Activated CD4-positive, alpha-beta T cell treated with anti-CD3 and anti-CD28 coated beads for 36 hours (primary cell): ENCODE measurements at regions not wholly inside any gene's neighbourhood (a gene's known extent, or its start where the extent isn't known, plus 50 kb on each side); places are given as distances from the start of the nearest gene placed in this dataset.

ENCODE experiments used
- ATAC-seq: fragments of 200-7000 bp; cut with Tn5 transposase; one replicate; pipeline ENCODE4 v1.10.0; 2021; ENCODE audit warnings: mild to moderate bottlenecking, moderate library complexity
- CTCF ChIA-PET: fragments of 350-600 bp; sonication (Branson Sonifier 250); formaldehyde crosslinking; loops from one replicate; lab custom pipeline; 2021; ENCODE audit warnings: antibody characterized with exemption; lab: Charles Lee
- POLR2A ChIA-PET: fragments of 350-600 bp; sonication (Branson Sonifier 250); formaldehyde crosslinking; loops from one replicate; lab custom pipeline; 2021; ENCODE audit warnings: antibody characterized with exemption, inconsistent platforms; lab: Charles Lee
- DNase-seq: peaks from one replicate; pipeline ENCODE4 v3.0.0-alpha.2; 2020
- H3K27ac Mint-ChIP-seq: one replicate; pipeline ENCODE4 v1.8.0; 2021; ENCODE audit warnings: mixed read lengths
- H3K27me3 Mint-ChIP-seq: one replicate; pipeline ENCODE4 v1.8.0; 2021; ENCODE audit warnings: mixed read lengths
- H3K36me3 Mint-ChIP-seq: one replicate; pipeline ENCODE4 v1.8.0; 2021; ENCODE audit warnings: low read depth, mixed read lengths
- H3K4me1 Mint-ChIP-seq: one replicate; pipeline ENCODE4 v1.8.0; 2021; ENCODE audit warnings: mixed read lengths
- H3K4me3 Mint-ChIP-seq: one replicate; pipeline ENCODE4 v1.8.0; 2021; ENCODE audit warnings: mild to moderate bottlenecking, moderate library complexity, mixed read lengths
- H3K9me3 Mint-ChIP-seq: one replicate; pipeline ENCODE4 v1.8.0; 2021; ENCODE audit warnings: low read depth, mixed read lengths
- intact Hi-C, 2 experiments: fragments of 100-400 bp; cut with DNase I in 1 of 2; cut with micrococcal nuclease in 1 of 2; formaldehyde crosslinking; loops; one replicate each; pipeline versions ENCODE4 v1.14.2 to v1.15.1; 2022 to 2024; cut with DNase I, micrococcal nuclease

DNA sequence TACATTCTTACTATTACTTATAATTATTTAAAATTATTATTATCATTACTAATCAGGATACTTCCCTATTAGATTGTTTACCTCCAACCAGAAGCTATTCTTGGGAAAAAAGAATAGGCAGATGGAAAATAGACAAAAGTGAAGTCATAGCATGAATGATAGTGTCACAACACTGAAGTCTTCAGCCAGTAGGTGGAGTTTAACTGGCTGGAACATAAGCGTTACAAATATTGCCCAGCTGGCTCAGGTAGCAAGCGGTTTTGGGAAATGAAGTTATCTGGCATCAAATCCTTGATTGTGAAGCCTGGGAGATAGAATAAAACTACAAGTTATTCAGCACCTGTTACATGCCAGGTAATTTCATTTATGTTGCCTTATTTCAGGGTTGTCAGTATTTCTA, 762.9 kb downstream of the C12orf50 start:
- Mint-ChIP-seq H3K4me3 (no peak overlapping the region), H3K36me3 (no peaks in the 10 kb centered on the region), H3K27ac (no peak overlapping the region), H3K27me3 (no peaks in the 10 kb centered on the region), H3K4me1 (no peaks in the 10 kb centered on the region), H3K9me3 (no peaks in the 10 kb centered on the region)
- ATAC-seq, result no peak
- intact Hi-C loops, result no loop called here
- no peak for DNase-seq
- ChIA-PET CTCF (interaction anchor here (1.4 kb wide), 1 partner anchor 582 kb away, joined by 3 read pairs; no protein-coding TSS in a partner anchor), POLR2A (no interaction called here)

DNA sequence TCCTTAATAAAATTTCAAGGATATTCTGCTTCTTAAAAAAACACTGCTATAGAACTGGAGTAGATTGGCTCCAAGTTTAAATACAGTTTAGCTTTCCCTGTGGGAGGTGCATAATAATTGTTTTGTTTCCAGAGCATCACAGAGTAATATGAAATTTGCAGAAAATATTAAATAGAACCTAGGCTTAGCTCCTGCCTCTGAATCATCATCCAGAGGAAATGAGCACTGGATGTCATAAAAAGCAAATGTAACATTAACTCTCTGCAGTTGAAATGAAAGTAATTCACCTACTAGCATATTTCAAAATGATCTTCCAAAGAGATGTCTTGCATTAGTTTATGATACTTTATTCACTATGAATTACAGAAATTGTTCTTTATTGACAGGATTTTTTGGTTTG, 769.8 kb downstream of the C12orf50 start:
- POLR2A ChIA-PET, result no interaction called here
- H3K36me3 Mint-ChIP-seq, result no peaks in the 10 kb centered on the region
- intact Hi-C loops, result no loop called here
- CTCF ChIA-PET, result interaction anchor here (1.1 kb wide), 1 partner anchor 1059 kb away, joined by 3 read pairs; no protein-coding TSS in a partner anchor
- no peaks in the 10 kb centered on the region for H3K4me1 Mint-ChIP-seq
- ATAC-seq (no peak), DNase-seq (no peak)
- H3K27me3 Mint-ChIP-seq, result no peaks in the 10 kb centered on the region
- no peak overlapping the region for H3K4me3 Mint-ChIP-seq
- H3K27ac Mint-ChIP-seq, result no peak overlapping the region
- H3K9me3 Mint-ChIP-seq, result no peaks in the 10 kb centered on the region

DNA sequence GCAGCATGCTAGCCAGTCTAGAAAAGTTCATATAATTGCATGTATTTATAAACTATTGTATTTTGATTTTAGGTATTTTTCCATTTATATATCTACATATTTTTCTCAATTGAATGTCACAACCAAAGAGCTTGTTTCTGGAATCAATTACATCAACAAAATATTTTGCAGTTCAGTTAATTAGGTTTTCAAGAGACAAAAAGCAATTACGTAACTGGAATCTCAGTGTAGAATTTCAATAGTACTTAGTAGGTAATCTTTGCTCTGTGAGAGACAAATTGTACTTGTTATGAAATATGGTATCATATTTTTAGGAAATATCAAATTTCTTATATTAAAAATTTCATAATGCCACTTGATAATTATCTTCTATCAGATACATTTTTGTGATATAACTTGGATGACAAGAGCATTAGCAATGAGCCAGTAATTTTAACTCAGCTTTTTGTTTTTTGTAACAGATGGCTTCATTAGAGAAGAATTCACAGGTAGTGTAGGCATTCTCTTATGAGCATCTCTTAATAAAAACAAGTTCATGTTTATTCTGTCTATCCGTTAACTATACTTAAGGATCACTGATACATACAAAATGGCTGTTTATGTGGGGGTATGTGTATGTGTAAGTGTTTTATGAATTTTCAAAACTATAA, 774.7 kb downstream of the C12orf50 start:
- intact Hi-C loops, result no loop called here

DNA sequence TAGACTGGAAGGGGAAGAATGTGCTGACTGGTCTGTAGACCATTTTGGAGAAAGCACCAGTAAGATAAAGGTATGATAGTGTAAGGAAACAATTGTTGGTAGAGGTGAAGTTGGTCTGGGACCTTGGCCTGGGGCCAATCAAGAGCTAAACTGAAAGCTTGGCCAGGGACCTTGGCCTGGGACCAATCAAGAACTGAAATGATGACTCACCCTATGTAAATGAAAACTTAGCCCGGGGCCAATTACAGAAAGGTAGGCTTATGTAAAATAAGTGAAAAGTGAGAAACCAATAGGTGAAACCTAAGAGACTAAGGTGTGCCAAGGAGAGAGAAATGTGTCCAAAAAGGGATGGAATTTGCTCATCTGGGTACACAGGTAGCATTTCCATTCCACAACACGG, 776.0 kb downstream of the C12orf50 start:
- no peak overlapping the region for H3K27ac Mint-ChIP-seq
- H3K36me3 Mint-ChIP-seq, result no peaks in the 10 kb centered on the region
- ChIA-PET CTCF (no interaction called here), POLR2A (no interaction called here)
- no peaks in the 10 kb centered on the region for H3K27me3 Mint-ChIP-seq
- H3K4me3 Mint-ChIP-seq, result no peak overlapping the region
- intact Hi-C loops, result no loop called here
- no peak for ATAC-seq
- H3K4me1 Mint-ChIP-seq, result no peaks in the 10 kb centered on the region
- DNase-seq, result no peak
- H3K9me3 Mint-ChIP-seq, result peaks cover 1% of the 10 kb centered on the region

More for the DNA sequence above, 774.7 kb downstream of the C12orf50 start:
- Mint-ChIP-seq H3K9me3 (peaks cover 1% of the 10 kb centered on the region), H3K4me1 (no peaks in the 10 kb centered on the region), H3K27me3 (no peaks in the 10 kb centered on the region), H3K27ac (no peak overlapping the region), H3K36me3 (no peaks in the 10 kb centered on the region), H3K4me3 (no peak overlapping the region)
- ChIA-PET CTCF (no interaction called here), POLR2A (no interaction called here)
- no peak for DNase-seq
- ATAC-seq, result no peak

DNA sequence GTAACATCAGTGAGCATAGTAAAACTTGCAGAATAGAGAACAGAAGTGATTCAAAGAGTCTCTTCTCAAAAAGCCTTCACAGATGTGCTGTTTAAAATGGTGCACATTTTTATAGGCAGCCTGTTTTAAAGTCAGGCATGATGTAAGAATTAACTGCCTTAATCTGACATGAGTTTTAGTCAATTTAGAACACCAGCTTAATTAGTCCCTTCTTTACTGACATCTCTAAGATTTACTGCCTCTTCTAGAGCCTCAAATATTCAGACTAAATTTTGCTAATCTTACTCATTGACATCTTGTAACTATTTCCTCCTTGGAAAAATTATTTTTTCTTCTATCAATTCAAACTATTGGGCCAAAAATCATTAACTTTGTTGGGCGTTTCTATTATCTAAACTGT, 782.5 kb downstream of the C12orf50 start:
- ATAC-seq (no peak), DNase-seq (no peak)
- H3K4me1 Mint-ChIP-seq, result no peaks in the 10 kb centered on the region
- no peak overlapping the region for H3K4me3 Mint-ChIP-seq
- intact Hi-C loops, result no loop called here
- no peaks in the 10 kb centered on the region for H3K27me3 Mint-ChIP-seq
- POLR2A ChIA-PET, result no interaction called here
- no peak overlapping the region for H3K27ac Mint-ChIP-seq
- H3K36me3 Mint-ChIP-seq, result no peaks in the 10 kb centered on the region
- no peaks in the 10 kb centered on the region for H3K9me3 Mint-ChIP-seq
- CTCF ChIA-PET, result no interaction called here

DNA sequence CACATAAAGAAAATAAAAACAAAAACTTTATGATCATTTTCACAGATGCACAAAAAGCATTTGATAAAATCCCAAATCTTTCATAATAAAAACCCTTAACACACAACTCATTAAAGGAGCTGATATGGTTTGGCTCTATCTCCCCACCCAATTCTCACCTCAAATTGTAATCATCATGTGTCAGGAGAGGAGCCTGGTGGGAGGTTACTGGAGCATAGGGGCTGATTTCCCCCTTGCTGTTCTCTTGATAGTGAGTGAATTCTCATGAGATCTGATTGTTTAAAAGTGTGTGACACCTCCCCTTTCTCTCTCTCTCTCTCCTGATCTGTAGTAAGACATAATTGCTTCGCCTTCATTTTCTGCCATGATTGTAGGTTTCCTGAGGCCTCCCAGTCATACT, 790.7 kb downstream of the C12orf50 start:
- POLR2A ChIA-PET, result no interaction called here
- CTCF ChIA-PET, result interaction anchor here (0.6 kb wide), 1 partner anchor 14 kb away, joined by 7 read pairs; no protein-coding TSS in a partner anchor
- no peak for ATAC-seq
- Mint-ChIP-seq H3K9me3 (peaks cover 2% of the 10 kb centered on the region), H3K27me3 (no peaks in the 10 kb centered on the region), H3K4me3 (no peak overlapping the region), H3K36me3 (no peaks in the 10 kb centered on the region), H3K4me1 (no peaks in the 10 kb centered on the region), H3K27ac (no peak overlapping the region)
- intact Hi-C loops, result no loop called here
- DNase-seq, result no peak

DNA sequence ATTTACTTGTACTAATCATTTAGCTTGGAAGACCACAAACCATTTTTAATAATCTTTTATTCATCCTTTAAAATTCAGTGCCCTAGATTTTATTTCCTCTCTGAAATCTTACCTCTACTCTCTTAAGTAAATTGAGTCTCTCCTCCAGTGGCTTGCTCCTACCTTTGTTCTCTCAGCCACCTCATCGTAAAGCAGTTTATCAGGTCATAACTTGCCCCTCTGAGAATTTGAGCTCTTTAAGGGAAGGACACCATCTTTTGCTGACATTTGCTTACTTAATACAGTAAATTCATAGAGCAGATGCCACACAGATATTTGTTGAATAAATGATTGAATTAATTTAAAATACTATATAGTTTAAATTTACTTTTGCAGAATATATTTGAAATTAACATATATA, 794.3 kb downstream of the C12orf50 start:
- ChIA-PET POLR2A (no interaction called here), CTCF (no interaction called here)
- Mint-ChIP-seq H3K36me3 (no peaks in the 10 kb centered on the region), H3K9me3 (peaks cover 2% of the 10 kb centered on the region), H3K4me3 (no peak overlapping the region), H3K27ac (no peak overlapping the region), H3K27me3 (no peaks in the 10 kb centered on the region), H3K4me1 (no peaks in the 10 kb centered on the region)
- intact Hi-C loops, result loop anchor here in 1 of 2 experiments (5.0 kb wide), 1 partner anchor 863 kb away; no protein-coding TSS in a partner anchor
- DNase-seq (no peak), ATAC-seq (no peak)

DNA sequence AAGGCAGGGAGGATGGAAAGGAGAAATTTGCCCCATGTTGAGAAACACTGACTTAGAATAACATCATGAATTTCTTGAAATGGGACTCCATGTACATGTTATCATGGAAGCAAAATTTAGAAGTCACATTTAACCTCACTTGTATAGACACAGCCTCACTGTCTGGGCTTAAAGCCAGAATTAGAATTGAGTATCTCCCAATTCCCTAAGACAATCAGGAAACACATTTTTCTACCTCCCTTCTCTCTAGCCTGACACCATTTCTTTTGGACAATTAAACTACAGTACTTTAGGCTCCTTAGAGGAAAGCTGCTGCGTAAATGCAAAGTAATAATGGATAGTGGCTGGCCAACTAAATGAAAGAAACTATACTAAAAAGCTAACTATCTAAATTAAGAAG, 795.5 kb downstream of the C12orf50 start:
- DNase-seq, result no peak
- POLR2A ChIA-PET, result no interaction called here
- CTCF ChIA-PET, result no interaction called here
- H3K4me3 Mint-ChIP-seq, result no peak overlapping the region
- no peaks in the 10 kb centered on the region for H3K27me3 Mint-ChIP-seq
- no peak for ATAC-seq
- intact Hi-C loops, result loop anchor here in 1 of 2 experiments (5.0 kb wide), 1 partner anchor 861 kb away; no protein-coding TSS in a partner anchor
- no peaks in the 10 kb centered on the region for H3K36me3 Mint-ChIP-seq
- H3K27ac Mint-ChIP-seq, result no peak overlapping the region
- H3K4me1 Mint-ChIP-seq, result no peaks in the 10 kb centered on the region
- peaks cover 2% of the 10 kb centered on the region for H3K9me3 Mint-ChIP-seq

DNA sequence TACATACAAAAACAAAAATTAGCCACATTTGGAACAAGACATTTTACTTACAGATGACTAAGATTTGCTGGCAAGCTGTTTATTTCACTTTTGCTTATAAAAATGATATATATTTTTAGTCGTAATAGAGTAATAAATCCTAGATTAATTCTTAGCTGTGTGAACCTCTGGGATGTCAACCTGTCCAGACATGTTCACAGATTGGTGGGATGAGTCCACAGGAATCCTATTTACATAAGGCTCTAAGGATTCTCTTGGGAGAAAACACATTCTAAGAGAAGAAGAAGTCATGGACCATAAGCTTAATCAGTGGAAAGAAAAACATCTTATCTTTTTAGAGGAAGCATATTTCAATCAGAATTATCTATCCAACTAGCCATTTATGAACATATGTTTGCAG, 797.4 kb downstream of the C12orf50 start:
- ChIA-PET CTCF (interaction anchor here (0.7 kb wide), 1 partner anchor 33 kb away, joined by 3 read pairs; no protein-coding TSS in a partner anchor), POLR2A (no interaction called here)
- H3K9me3 Mint-ChIP-seq, result peaks cover 2% of the 10 kb centered on the region
- H3K4me3 Mint-ChIP-seq, result no peak overlapping the region
- intact Hi-C loops, result loop anchor here in 1 of 2 experiments (5.0 kb wide), 1 partner anchor 860 kb away; no protein-coding TSS in a partner anchor
- DNase-seq (no peak), ATAC-seq (no peak)
- H3K36me3 Mint-ChIP-seq, result no peaks in the 10 kb centered on the region
- H3K4me1 Mint-ChIP-seq, result no peaks in the 10 kb centered on the region
- no peak overlapping the region for H3K27ac Mint-ChIP-seq
- no peaks in the 10 kb centered on the region for H3K27me3 Mint-ChIP-seq

DNA sequence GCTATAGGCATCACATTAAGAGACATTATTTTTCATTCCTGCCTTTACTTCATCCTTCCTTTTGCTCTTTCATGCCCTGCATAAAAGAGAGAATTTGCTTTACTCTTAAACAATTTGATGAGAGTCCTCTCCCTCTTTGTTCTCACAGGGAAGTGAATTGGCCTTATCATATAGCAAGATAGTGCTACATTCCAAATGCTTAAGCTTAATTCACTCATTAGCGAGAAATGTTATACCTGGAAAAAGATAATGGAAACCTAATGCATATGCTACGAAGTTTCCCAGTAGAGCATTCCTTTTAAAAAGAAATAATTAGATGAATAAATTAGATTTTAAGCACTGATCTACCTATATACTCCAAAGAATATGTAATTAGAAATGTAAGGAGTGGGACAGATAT, 798.8 kb downstream of the C12orf50 start:
- H3K27ac Mint-ChIP-seq, result no peak overlapping the region
- POLR2A ChIA-PET, result no interaction called here
- intact Hi-C loops, result loop anchor here in 1 of 2 experiments (5.0 kb wide), 1 partner anchor 858 kb away; no protein-coding TSS in a partner anchor
- no peak overlapping the region for H3K4me3 Mint-ChIP-seq
- CTCF ChIA-PET, result no interaction called here
- H3K4me1 Mint-ChIP-seq, result no peaks in the 10 kb centered on the region
- H3K36me3 Mint-ChIP-seq, result no peaks in the 10 kb centered on the region
- no peaks in the 10 kb centered on the region for H3K27me3 Mint-ChIP-seq
- DNase-seq (no peak), ATAC-seq (no peak)
- no peaks in the 10 kb centered on the region for H3K9me3 Mint-ChIP-seq

DNA sequence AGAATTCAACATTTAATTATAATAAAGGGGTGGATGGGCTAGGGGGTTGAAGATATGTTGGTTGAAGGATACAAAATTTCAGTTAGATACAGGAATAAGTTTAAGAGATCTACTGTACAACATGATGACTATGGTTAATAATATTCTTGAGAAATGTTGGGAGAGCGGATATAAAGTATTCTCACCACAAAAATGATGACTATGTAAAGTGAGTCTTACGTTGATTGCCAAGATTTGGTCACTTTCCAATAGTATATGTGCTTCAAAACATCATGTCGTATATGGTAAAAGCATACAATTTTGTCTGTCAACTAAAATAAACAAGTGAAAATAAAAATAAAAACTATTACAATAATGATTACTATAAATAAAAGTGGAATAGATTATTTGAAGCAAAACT, 802.0 kb downstream of the C12orf50 start:
- no peaks in the 10 kb centered on the region for H3K36me3 Mint-ChIP-seq
- ChIA-PET POLR2A (no interaction called here), CTCF (no interaction called here)
- intact Hi-C loops, result no loop called here
- DNase-seq, result no peak
- peaks cover 3% of the 10 kb centered on the region for H3K9me3 Mint-ChIP-seq
- H3K27me3 Mint-ChIP-seq, result no peaks in the 10 kb centered on the region
- H3K27ac Mint-ChIP-seq, result no peak overlapping the region
- no peaks in the 10 kb centered on the region for H3K4me1 Mint-ChIP-seq
- no peak overlapping the region for H3K4me3 Mint-ChIP-seq
- no peak for ATAC-seq

DNA sequence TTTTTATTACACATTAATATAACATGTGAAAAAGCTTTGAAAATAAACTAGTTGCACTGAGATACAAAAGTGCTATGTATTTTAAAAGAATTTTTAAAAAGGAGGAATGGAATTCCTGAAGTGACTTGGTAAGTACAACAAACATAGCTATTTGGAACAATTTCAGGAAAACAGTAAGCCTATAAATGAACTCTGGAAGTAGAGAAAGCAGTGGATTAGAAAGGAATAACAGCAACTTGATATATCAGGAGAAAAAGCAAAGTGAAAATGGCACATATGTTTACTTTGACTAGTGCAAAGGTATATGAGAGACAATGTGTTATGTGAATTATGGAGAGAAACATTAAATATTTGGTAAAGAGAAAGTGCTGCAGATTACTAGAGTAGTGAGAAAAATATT, 811.7 kb downstream of the C12orf50 start:
- Mint-ChIP-seq H3K27ac (no peak overlapping the region), H3K9me3 (peaks cover 2% of the 10 kb centered on the region), H3K4me1 (no peaks in the 10 kb centered on the region), H3K27me3 (no peaks in the 10 kb centered on the region), H3K36me3 (no peaks in the 10 kb centered on the region), H3K4me3 (no peak overlapping the region)
- intact Hi-C loops, result no loop called here
- DNase-seq, result no peak
- no peak for ATAC-seq
- ChIA-PET CTCF (interaction anchor here (0.6 kb wide), 1 partner anchor 1643 kb away, joined by 3 read pairs; no protein-coding TSS in a partner anchor), POLR2A (no interaction called here)
